Breast epithelium (tissue), 4 donors: ENCODE measurements at regions not wholly inside any gene's neighbourhood (a gene's known extent, or its start where the extent isn't known, plus 50 kb on each side); places are given as distances from the start of the nearest gene placed in this dataset.
A peak's percentile ranks its signal among the peaks of the same experiment; 100 is the strongest.

Source experiments
- DNase-seq, 2 donors: peaks; one replicate each; pipeline ENCODE4 v3.0.0-alpha.2; 2019; ENCODE audit warnings: low spot score in 2 of 2
- H3K27ac ChIP-seq, 2 donors: fragments of 200-600 bp; sonication (generic) in 1 of 2; one replicate each; pipeline ENCODE4 v1.5.1; 2016 to 2019; ENCODE audit warnings: mild to moderate bottlenecking in 1 of 2
- H3K27me3 ChIP-seq, 2 donors: fragments of 200-600 bp; sonication (generic) in 1 of 2; one replicate each; pipeline versions ENCODE4 v1.5.1 to v1.6.0; 2017 to 2019; ENCODE audit warnings: control low read depth in 1 of 2, mild to moderate bottlenecking in 1 of 2
- H3K36me3 ChIP-seq: fragments of 200-600 bp; one replicate; pipeline ENCODE4 v1.5.1; 2019
- H3K4me1 ChIP-seq, 2 donors: fragments of 200-600 bp; sonication (generic); one replicate each; pipeline ENCODE4 v1.5.1; 2016 to 2019; ENCODE audit warnings: control low read depth in 1 of 2
- H3K4me3 ChIP-seq, 3 donors: fragments of 200-600 bp; sonication (generic); 1 replicate in 2 of 3; 2 replicates in 1 of 3; pipeline ENCODE4 v1.5.1; 2016 to 2019; ENCODE audit warnings: mild to moderate bottlenecking in 3 of 3, moderate library complexity in 2 of 3
- H3K9me3 ChIP-seq, 2 donors: fragments of 200-600 bp; sonication (generic) in 1 of 2; one replicate each; pipeline ENCODE4 v1.5.1; 2016 to 2019; ENCODE audit warnings: control low read depth in 1 of 2
- CTCF ChIP-seq, 3 donors: fragments of 450-650 bp; IDR thresholded peaks; one replicate each; pipeline ENCODE4 v1.5.1; 2016 to 2017; ENCODE audit warnings: antibody characterized with exemption in 3 of 3, mild to moderate bottlenecking in 3 of 3, moderate library complexity in 3 of 3
- POLR2A ChIP-seq: fragments of 450-650 bp; IDR thresholded peaks from one replicate; pipeline ENCODE4 v1.6.1; 2016; ENCODE audit warnings: antibody characterized with exemption, mild to moderate bottlenecking, moderate library complexity
- POLR2AphosphoS5 ChIP-seq, 3 donors: sonication (generic); formaldehyde crosslinking; IDR thresholded peaks; one replicate each; pipeline ENCODE4 v1.6.1; 2017; ENCODE audit warnings: antibody characterized with exemption in 3 of 3
- intact Hi-C: fragments of 100-400 bp; cut with DNase I; formaldehyde crosslinking; loops from one replicate; pipeline ENCODE4 v1.15.1; 2023; ENCODE audit warnings: low total_unique reads

- H3K36me3 ChIP-seq = peaks cover 4% of the 10 kb centered on the region
- H3K27me3 ChIP-seq = no peaks in the 10 kb centered on the region
- H3K4me3 ChIP-seq = no peak overlapping the region
- intact Hi-C loops = no loop called here
- H3K27ac ChIP-seq = no peak overlapping the region
- H3K9me3 ChIP-seq = peaks cover 0 to 14% of the 10 kb centered on the region in 2 donors
- TF ChIP-seq POLR2AphosphoS5 (IDR thresholded peaks at IDR 0.05) (no peak), CTCF (IDR thresholded peaks at IDR 0.05) (no peak), POLR2A (no peak)
- H3K4me1 ChIP-seq = no peaks in the 10 kb centered on the region
- no peak for DNase-seq
These were observed 1117.1 kb upstream of the PCDH9 start for GRCh38 chr13:68347220-68347619.

DNA sequence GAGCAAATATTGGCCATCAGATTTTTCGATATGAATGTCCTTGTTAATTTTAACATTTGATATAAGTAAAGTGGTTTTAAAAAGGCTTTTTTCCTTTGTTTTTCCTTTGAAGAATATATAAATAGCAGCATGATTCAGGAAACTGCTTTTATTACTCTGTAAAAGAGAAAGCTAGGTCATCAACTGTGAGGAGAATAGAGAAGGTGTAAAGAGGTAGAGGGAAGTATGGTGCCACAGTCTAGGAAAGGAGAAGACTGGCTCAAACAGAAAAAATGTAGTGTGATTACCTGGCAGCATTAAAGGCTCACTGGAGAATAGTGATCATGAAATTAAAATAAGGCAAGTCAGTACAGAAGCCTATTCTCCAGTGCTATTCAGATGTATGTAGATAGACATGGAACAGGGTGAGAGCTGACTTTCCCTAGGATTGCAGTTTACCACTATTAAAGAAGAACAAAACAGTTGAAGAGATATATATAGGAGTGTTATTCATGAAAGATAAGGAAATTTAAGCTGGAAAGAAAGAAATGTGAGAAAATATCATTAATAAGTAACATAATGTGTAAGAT, 1115.9 kb upstream of the PCDH9 start:
- intact Hi-C loops = no loop called here
- H3K27ac ChIP-seq = no peak overlapping the region
- TF ChIP-seq POLR2AphosphoS5 (IDR thresholded peaks at IDR 0.05) = no peak
- no peak for TF ChIP-seq POLR2A
- TF ChIP-seq CTCF (IDR thresholded peaks at IDR 0.05) = no peak

GRCh38 chr13:68323124-68323523, 1093.0 kb upstream of the PCDH9 start:
- TF ChIP-seq POLR2A (no peak), POLR2AphosphoS5 (IDR thresholded peaks at IDR 0.05) (no peak), CTCF (IDR thresholded peaks at IDR 0.05) (no peak)
- H3K4me1 ChIP-seq = no peaks in the 10 kb centered on the region
- no peaks in the 10 kb centered on the region for H3K36me3 ChIP-seq
- no peak overlapping the region for H3K4me3 ChIP-seq
- peaks cover 6 to 27% of the 10 kb centered on the region in 2 donors for H3K9me3 ChIP-seq
- no peak for DNase-seq
- intact Hi-C loops = loop anchor here (5.0 kb wide), 2 partner anchors 304 to 984 kb away; no protein-coding TSS in a partner anchor
- H3K27ac ChIP-seq = no peak overlapping the region
- H3K27me3 ChIP-seq = no peaks in the 10 kb centered on the region

More for the DNA sequence above, 1115.9 kb upstream of the PCDH9 start:
- Histone ChIP-seq H3K27me3 (no peaks in the 10 kb centered on the region), H3K36me3 (peaks cover 4% of the 10 kb centered on the region), H3K9me3 (peaks cover 0 to 15% of the 10 kb centered on the region in 2 donors), H3K4me3 (no peak overlapping the region), H3K4me1 (no peaks in the 10 kb centered on the region)
- no peak for DNase-seq

- intact Hi-C loops = no loop called here
- Histone ChIP-seq H3K4me3 (no peak overlapping the region), H3K27me3 (no peaks in the 10 kb centered on the region), H3K36me3 (no peaks in the 10 kb centered on the region), H3K27ac (no peak overlapping the region), H3K4me1 (no peaks in the 10 kb centered on the region), H3K9me3 (peaks cover 6 to 27% of the 10 kb centered on the region in 2 donors)
- TF ChIP-seq POLR2A (no peak), POLR2AphosphoS5 (IDR thresholded peaks at IDR 0.05) (no peak), CTCF (IDR thresholded peaks at IDR 0.05) (no peak)
- no peak for DNase-seq
These were observed 1089.2 kb upstream of the PCDH9 start for GRCh38 chr13:68319384-68319783.

DNA sequence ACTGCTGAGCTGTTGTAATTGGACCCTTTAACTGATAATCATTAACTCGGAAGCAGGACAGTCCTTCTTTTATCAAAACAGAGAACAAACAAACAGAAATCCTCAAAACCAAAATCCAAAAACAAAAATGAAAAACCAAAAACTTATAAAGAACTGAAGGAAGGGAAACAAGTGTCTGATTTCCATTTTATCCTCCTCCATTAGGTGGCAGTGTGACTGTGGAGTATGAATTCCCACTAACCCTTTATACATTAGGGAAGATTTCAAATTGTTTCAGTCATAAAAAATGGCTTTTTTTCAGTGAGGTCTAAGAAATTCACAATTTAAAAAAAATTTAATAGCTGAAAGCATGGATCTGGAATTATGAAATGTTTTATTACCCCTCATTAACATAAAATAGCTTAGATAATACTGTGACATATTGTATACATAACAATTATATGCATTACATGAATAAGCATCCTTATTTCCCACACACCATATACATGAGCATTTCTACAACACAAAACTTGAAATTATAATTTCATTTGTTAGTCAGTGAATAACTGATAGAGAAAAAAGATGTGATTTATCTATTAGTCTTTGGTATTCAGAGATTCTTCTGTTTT, 1074.3 kb upstream of the PCDH9 start:
- intact Hi-C loops = no loop called here
- TF ChIP-seq CTCF (IDR thresholded peaks at IDR 0.05) = peak in 1 of 3 donors; percentile 33
- no peak for TF ChIP-seq POLR2AphosphoS5 (IDR thresholded peaks at IDR 0.05)
- no peak for TF ChIP-seq POLR2A
- Histone ChIP-seq H3K27ac (no peak overlapping the region), H3K4me3 (no peak overlapping the region), H3K9me3 (no peaks in the 10 kb centered on the region), H3K4me1 (no peaks in the 10 kb centered on the region), H3K27me3 (no peaks in the 10 kb centered on the region), H3K36me3 (no peaks in the 10 kb centered on the region)
- DNase-seq = no peak
